ENCODE measurements at regions not wholly inside any gene's neighbourhood (a gene's known extent, or its start where the extent isn't known, plus 50 kb on each side); places are given as distances from the start of the nearest gene placed in this dataset.

DNA sequence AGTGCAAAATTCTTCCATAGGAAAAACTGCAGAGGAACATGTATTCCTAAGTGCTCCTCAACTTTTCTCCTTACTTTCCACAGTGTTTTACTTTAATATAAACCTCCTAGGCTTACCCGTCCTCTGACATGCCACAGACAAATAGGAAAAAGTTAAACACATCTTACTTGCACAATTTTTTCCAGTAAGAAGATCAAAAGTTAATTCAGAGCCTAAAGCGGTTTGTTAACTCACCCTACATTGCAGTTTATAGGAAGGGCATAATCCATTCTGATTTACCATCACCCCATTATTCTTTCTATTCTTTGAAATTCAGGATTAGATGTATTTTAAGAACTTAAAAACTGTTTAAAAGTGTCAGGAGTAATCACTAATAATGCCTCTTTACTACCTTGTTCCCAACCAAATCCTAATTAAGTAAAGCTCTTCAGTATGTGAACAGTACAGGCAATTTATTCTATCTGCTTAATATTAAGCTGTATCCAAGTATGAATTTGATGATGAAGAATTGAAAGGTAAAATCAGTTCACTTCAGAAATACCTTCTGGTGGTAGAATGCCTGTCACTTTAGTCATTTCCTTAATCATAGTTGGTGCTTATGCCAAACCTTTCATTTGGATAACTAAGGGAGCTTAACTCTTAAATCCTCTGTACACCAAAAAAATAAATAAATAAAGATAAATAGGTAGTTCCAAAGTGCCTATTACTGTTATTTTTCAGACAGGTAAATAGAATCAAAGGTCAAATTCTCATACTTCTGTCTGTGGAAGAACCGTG lies 292.0 kb downstream of the ALDH8A1 start:
- CTCF ChIA-PET, result interaction anchor here (1.1 to 4.1 kb wide), 2 partner anchors 17 to 484 kb away, joined by 3 to 23 read pairs; no protein-coding TSS in a partner anchor
- POLR2A ChIA-PET, result no interaction called here
- DNase-seq (ENCODE audit: extremely low spot score), result no peak
- TF ChIP-seq, protein P1, sequence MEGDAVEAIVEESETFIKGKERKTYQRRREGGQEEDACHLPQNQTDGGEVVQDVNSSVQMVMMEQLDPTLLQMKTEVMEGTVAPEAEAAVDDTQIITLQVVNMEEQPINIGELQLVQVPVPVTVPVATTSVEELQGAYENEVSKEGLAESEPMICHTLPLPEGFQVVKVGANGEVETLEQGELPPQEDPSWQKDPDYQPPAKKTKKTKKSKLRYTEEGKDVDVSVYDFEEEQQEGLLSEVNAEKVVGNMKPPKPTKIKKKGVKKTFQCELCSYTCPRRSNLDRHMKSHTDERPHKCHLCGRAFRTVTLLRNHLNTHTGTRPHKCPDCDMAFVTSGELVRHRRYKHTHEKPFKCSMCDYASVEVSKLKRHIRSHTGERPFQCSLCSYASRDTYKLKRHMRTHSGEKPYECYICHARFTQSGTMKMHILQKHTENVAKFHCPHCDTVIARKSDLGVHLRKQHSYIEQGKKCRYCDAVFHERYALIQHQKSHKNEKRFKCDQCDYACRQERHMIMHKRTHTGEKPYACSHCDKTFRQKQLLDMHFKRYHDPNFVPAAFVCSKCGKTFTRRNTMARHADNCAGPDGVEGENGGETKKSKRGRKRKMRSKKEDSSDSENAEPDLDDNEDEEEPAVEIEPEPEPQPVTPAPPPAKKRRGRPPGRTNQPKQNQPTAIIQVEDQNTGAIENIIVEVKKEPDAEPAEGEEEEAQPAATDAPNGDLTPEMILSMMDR (IDR thresholded peaks at IDR 0.05; ENCODE audit: control extremely low read depth, extremely low read depth, low read depth, missing control alignments), result no peak

DNA sequence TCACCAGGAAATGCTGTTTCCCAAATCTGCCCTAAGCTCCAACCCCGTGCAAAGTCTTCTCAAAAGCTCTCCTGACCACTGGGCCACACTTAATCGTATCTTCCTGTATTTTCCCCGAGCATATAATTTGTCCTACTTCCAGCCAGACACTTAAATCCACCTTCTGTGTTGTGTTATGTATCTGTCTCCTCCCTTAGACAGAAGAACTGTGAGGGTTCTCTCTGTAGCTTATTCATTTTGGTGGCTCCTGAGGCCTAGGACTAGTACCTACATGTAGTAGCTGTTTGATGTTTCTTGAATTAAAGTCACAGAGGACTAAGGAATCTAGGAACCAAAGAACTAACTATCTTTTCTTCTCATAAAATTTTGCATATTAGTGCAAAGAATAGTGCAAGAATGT lies 292.6 kb downstream of the ALDH8A1 start:
- DNase-seq (ENCODE audit: extremely low spot score), result no peak
- ChIA-PET POLR2A (no interaction called here), CTCF (interaction anchor here (1.6 to 4.1 kb wide), 2 partner anchors 16 to 226 kb away, joined by 3 to 23 read pairs; no protein-coding TSS in a partner anchor)
- TF ChIP-seq, protein P1 (IDR thresholded peaks at IDR 0.05; ENCODE audit: control extremely low read depth, extremely low read depth, low read depth, missing control alignments), result no peak

DNA sequence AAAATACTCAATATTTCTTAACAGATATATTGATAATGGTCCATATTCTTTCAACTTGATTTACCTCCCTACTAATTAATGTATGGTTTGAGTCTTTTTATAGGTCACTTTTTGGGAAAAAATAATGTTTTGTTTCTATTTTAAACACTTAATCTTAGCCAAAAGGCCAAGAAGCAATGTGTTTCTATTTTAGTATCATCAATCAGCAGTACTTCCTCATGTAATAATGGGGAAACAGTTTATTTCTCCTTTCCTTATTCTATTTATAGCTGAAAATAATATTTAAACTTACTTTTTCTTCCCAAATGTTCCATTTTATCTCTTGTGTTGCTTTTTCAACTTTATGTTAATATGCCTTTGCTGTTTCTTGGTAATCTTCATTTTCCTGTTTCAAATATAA lies 295.1 kb downstream of the ALDH8A1 start:
- ChIA-PET POLR2A (no interaction called here), CTCF (interaction anchor here (1.7 to 4.1 kb wide), 2 partner anchors 13 to 128 kb away, joined by 3 to 23 read pairs; no protein-coding TSS in a partner anchor)
- TF ChIP-seq, protein P1 (IDR thresholded peaks at IDR 0.05; ENCODE audit: control extremely low read depth, extremely low read depth, low read depth, missing control alignments), result no peak
- DNase-seq (ENCODE audit: extremely low spot score), result no peak

DNA sequence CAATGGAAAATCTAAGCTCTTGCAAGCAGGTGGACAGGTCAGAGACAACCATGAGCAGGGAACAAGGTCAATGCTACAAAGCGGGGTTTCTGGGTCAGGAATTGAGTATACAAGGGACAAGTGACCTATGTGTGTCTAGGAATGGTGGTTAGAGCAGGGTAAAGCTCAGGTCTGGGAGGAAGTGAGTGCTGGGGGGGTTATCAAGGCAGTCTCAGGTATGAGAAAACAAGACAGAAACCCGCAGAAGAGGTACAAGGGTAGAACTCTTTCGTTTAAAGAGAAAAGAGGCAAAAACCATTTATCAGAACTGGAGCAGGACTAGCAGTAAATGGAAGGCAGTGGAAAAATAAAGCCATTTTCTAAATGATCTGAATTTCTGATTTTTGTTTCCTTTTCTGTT lies 298.4 kb downstream of the ALDH8A1 start:
- ChIA-PET CTCF (interaction anchor here (0.9 kb wide), 1 partner anchor 11 kb away, joined by 5 read pairs; no protein-coding TSS in a partner anchor), POLR2A (no interaction called here)
- DNase-seq (ENCODE audit: extremely low spot score), result no peak
- TF ChIP-seq, protein P1 (IDR thresholded peaks at IDR 0.05; ENCODE audit: control extremely low read depth, extremely low read depth, low read depth, missing control alignments), result no peak

DNA sequence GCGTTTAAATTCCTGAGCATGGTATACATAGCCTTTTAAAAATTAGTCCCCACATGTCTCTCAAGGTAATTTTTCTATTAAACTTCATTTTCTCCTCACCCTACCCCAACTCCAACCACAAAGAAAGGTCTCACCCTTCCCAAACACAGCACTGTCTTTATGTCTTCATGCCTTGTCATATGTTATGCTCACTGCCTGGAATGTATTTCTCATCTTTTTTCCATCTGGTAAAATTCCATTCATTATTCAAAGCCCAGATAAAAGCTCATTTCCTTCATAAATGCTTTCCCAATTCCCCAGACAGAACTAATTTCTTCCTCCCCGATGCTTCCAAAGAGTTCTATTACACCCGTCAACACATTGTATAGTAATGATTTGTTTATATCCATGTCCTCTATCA lies 302.0 kb downstream of the ALDH8A1 start:
- TF ChIP-seq, protein P1 (IDR thresholded peaks at IDR 0.05; ENCODE audit: control extremely low read depth, extremely low read depth, low read depth, missing control alignments), result no peak
- ChIA-PET CTCF (interaction anchor here (1.3 to 1.4 kb wide), 2 partner anchors 454 to 491 kb away, joined by 3 read pairs; no protein-coding TSS in a partner anchor), POLR2A (no interaction called here)
- no peak for DNase-seq (ENCODE audit: extremely low spot score)

DNA sequence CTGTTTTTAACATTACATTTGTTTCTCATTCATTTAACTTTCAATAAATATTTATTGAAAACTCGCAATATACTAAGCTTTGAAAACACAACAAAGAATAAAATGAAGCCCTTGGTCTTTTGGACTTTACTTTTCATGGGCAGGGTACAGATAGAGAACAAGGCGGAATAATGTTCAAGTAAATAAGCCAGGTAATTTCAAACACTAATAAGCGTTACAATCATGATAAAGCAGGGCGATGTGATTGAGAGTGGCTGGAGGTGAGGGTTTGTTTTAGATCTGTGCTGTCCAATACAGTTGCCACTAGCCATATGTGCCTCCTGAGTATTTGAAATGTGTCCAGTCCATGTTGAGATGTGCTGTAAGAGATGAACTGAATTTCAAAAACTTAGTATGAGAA lies 307.1 kb downstream of the ALDH8A1 start:
- CTCF ChIA-PET, result interaction anchor here (0.9 to 3.8 kb wide), 5 partner anchors 14 to 525 kb away, joined by 3 to 66 read pairs (median 23); no protein-coding TSS in a partner anchor
- POLR2A ChIA-PET, result no interaction called here
- TF ChIP-seq, protein P1 (IDR thresholded peaks at IDR 0.05; ENCODE audit: control extremely low read depth, extremely low read depth, low read depth, missing control alignments), result no peak
- DNase-seq (ENCODE audit: extremely low spot score), result no peak
